HCT116 (cell line): ENCODE measurements at regions not wholly inside any gene's neighbourhood (a gene's known extent, or its start where the extent isn't known, plus 50 kb on each side); places are given as distances from the start of the nearest gene placed in this dataset.

Source experiments
- CTCF ChIP-seq, 3 experiments: fragments of 200-600 bp in 1 of 3; sonication (generic) in 1 of 3; IDR thresholded peaks in 2 of 3; conservative IDR thresholded peaks in 1 of 3; 2 replicates each; pipeline ENCODE4 v1.5.1; 2012 to 2017; ENCODE audit warnings: low read depth in 2 of 3, low read length in 2 of 3, antibody characterized with exemption in 1 of 3, borderline replicate concordance in 1 of 3, control low read depth in 1 of 3, mild to moderate bottlenecking in 1 of 3, mixed read lengths in 1 of 3, mixed run types in 1 of 3, moderate library complexity in 1 of 3; ENCODE audit not compliant: insufficient read depth in 1 of 3
- EZH2 ChIP-seq: fragments of 200-600 bp; sonication (generic); IDR thresholded peaks from 2 replicates; pipeline ENCODE4 v1.6.1; 2017; ENCODE audit warnings: antibody characterized with exemption, mixed run types
- POLR2A ChIP-seq: IDR thresholded peaks from 2 replicates; pipeline ENCODE4 v1.7.0; 2011; ENCODE audit warnings: borderline replicate concordance; ENCODE audit not compliant: insufficient read depth, insufficient read length; ENCODE audit errors: extremely low read depth
- SP1 ChIP-seq: IDR thresholded peaks from 2 replicates; pipeline ENCODE4 v1.6.1; 2012; ENCODE audit warnings: low read depth
- TCF7L2 ChIP-seq: IDR thresholded peaks from 2 replicates; pipeline ENCODE4 v1.7.0; 2011; ENCODE audit warnings: borderline replicate concordance, inconsistent platforms; ENCODE audit not compliant: insufficient read depth, insufficient read length; ENCODE audit errors: extremely low read depth
- YY1 ChIP-seq: IDR thresholded peaks from 2 replicates; pipeline ENCODE4 v1.6.1; 2011; ENCODE audit warnings: low read length, low read depth, moderate library complexity, mild to moderate bottlenecking; ENCODE audit not compliant: insufficient replicate concordance; ENCODE audit errors: extremely low read depth
- ZFX ChIP-seq: fragments of 450-650 bp; IDR thresholded peaks from 2 replicates; pipeline ENCODE4 v1.6.1; 2017
- ZNF274 ChIP-seq: fragments of 200-500 bp; sonication (Bioruptor generic); IDR thresholded peaks from 2 replicates; pipeline ENCODE4 v1.6.1; 2014; ENCODE audit warnings: mild to moderate bottlenecking, low read depth, low read length, inconsistent platforms
- TF ChIP-seq, protein P1 (sequence below): IDR thresholded peaks from 2 replicates; pipeline ENCODE4 v1.6.1; 2012; ENCODE audit warnings: low read depth
- TF ChIP-seq, protein P2 (sequence below): IDR thresholded peaks from 2 replicates; pipeline ENCODE4 v1.6.1; 2012

DNA sequence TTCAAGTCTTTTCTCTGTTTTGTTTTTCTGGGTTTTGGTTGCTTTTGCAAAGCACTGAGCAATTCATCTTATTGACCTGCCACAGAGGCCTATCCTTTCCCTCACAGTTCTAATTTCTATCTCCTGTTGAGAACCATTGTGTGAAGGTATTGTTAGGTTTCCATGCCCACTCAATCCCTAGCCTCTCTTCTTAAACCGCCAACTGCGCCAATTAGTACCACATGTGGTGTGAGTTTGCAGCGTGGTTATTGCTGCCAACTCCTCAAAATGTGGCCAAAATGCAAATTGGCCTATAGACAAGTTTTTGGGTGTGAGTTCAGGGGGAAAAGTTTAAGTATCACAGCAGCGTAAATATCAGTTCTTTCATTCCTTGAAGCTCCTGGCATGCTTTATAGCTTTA, 232.6 kb downstream of the FLRT2 start:
- no peak for TF ChIP-seq YY1
- TF ChIP-seq POLR2A: no peak
- no peak for TF ChIP-seq CTCF (IDR thresholded peaks at IDR 0.05 in 2 of 3, conservative IDR thresholded peaks at IDR 0.05 in 1 of 3; ENCODE audit: borderline replicate concordance in 1 of 3, insufficient read depth in 1 of 3, low read depth in 2 of 3, low read length in 2 of 3)
- no peak for TF ChIP-seq EZH2
- TF ChIP-seq ZNF274: no peak
- TF ChIP-seq, protein P1, sequence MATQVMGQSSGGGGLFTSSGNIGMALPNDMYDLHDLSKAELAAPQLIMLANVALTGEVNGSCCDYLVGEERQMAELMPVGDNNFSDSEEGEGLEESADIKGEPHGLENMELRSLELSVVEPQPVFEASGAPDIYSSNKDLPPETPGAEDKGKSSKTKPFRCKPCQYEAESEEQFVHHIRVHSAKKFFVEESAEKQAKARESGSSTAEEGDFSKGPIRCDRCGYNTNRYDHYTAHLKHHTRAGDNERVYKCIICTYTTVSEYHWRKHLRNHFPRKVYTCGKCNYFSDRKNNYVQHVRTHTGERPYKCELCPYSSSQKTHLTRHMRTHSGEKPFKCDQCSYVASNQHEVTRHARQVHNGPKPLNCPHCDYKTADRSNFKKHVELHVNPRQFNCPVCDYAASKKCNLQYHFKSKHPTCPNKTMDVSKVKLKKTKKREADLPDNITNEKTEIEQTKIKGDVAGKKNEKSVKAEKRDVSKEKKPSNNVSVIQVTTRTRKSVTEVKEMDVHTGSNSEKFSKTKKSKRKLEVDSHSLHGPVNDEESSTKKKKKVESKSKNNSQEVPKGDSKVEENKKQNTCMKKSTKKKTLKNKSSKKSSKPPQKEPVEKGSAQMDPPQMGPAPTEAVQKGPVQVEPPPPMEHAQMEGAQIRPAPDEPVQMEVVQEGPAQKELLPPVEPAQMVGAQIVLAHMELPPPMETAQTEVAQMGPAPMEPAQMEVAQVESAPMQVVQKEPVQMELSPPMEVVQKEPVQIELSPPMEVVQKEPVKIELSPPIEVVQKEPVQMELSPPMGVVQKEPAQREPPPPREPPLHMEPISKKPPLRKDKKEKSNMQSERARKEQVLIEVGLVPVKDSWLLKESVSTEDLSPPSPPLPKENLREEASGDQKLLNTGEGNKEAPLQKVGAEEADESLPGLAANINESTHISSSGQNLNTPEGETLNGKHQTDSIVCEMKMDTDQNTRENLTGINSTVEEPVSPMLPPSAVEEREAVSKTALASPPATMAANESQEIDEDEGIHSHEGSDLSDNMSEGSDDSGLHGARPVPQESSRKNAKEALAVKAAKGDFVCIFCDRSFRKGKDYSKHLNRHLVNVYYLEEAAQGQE: no peak
- TF ChIP-seq ZFX: no peak
- TF ChIP-seq, protein P2, sequence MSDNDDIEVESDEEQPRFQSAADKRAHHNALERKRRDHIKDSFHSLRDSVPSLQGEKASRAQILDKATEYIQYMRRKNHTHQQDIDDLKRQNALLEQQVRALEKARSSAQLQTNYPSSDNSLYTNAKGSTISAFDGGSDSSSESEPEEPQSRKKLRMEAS: no peak
- TF ChIP-seq SP1: no peak
- TF ChIP-seq TCF7L2: no peak
